Kidney epithelial cell (primary cell): ENCODE measurements at regions not wholly inside any gene's neighbourhood (a gene's known extent, or its start where the extent isn't known, plus 50 kb on each side); places are given as distances from the start of the nearest gene placed in this dataset.
"Not testable (repeated sequence)": the region's sequence is repeated elsewhere in the genome, so short reads cannot be mapped to it uniquely, and the experiment has no call there.

ENCODE experiments used
- DNase-seq: peaks from one replicate; pipeline ENCODE4 v3.0.0-alpha.2; 2010; ENCODE audit warnings: low read depth
- H3K27me3 ChIP-seq: 2 replicates; pipeline ENCODE4 v1.6.0; 2011; ENCODE audit warnings: low read length; ENCODE audit not compliant: control insufficient read depth, insufficient read depth
- H3K36me3 ChIP-seq: 2 replicates; pipeline ENCODE4 v1.5.1; 2011; ENCODE audit warnings: low read length; ENCODE audit not compliant: control insufficient read depth, insufficient read depth
- H3K4me3 ChIP-seq: 2 replicates; pipeline ENCODE4 v1.5.1; 2011; ENCODE audit warnings: low read depth, mild to moderate bottlenecking, control low read depth, low read length
- CTCF ChIP-seq: IDR thresholded peaks from 2 replicates; pipeline ENCODE4 v1.5.1; 2011; ENCODE audit warnings: mild to moderate bottlenecking, moderate library complexity, low read length, control low read depth, inconsistent platforms; ENCODE audit not compliant: insufficient read depth, poor library complexity, severe bottlenecking

GRCh38 chr3:168801794-168802193 is 706.1 kb upstream of the GOLIM4 start:
- Histone ChIP-seq H3K36me3 (no peaks in the 10 kb centered on the region), H3K4me3 (no peak overlapping the region), H3K27me3 (no peaks in the 10 kb centered on the region)
- peak; percentile 31 for DNase-seq
- no peak for TF ChIP-seq CTCF

GRCh38 chr3:168796339-168796738 is 700.6 kb upstream of the GOLIM4 start:
- H3K36me3 ChIP-seq, result no peaks in the 10 kb centered on the region
- no peak for DNase-seq
- TF ChIP-seq CTCF, result no peak
- H3K27me3 ChIP-seq, result no peaks in the 10 kb centered on the region
- H3K4me3 ChIP-seq, result no peak overlapping the region

- no peak for DNase-seq
- Histone ChIP-seq H3K36me3 (no peaks in the 10 kb centered on the region), H3K4me3 (no peak overlapping the region), H3K27me3 (no peaks in the 10 kb centered on the region)
- no peak for TF ChIP-seq CTCF
Observed at GRCh38 chr3:168794427-168794826, 698.7 kb upstream of the GOLIM4 start.

- DNase-seq, result no peak
- no peaks in the 10 kb centered on the region for H3K27me3 ChIP-seq
- no peak overlapping the region for H3K4me3 ChIP-seq
- TF ChIP-seq CTCF, result no peak
- H3K36me3 ChIP-seq, result no peaks in the 10 kb centered on the region
Observed at GRCh38 chr3:168782193-168782592, 686.5 kb upstream of the GOLIM4 start.

- H3K4me3 ChIP-seq, DNase-seq, H3K27me3 ChIP-seq, H3K36me3 ChIP-seq: not testable (repeated sequence)
Observed at GRCh38 chr3:168779970-168780645, 684.4 kb upstream of the GOLIM4 start.

GRCh38 chr3:168753724-168754123 is 658.0 kb upstream of the GOLIM4 start:
- TF ChIP-seq CTCF, result no peak
- no peak overlapping the region for H3K4me3 ChIP-seq
- DNase-seq, result no peak
- no peaks in the 10 kb centered on the region for H3K36me3 ChIP-seq
- H3K27me3 ChIP-seq, result no peaks in the 10 kb centered on the region
